Natural killer cell (primary cell): ENCODE measurements at regions not wholly inside any gene's neighbourhood (a gene's known extent, or its start where the extent isn't known, plus 50 kb on each side); places are given as distances from the start of the nearest gene placed in this dataset.

Experiments
- ATAC-seq, 3 donors: fragments of 150-1000 bp in 2 of 3; fragments of 200-7000 bp in 1 of 3; cut with Tn5 transposase; 1 replicate in 1 of 3; 2 replicates in 2 of 3; pipeline ENCODE4 v1.10.0; 2021; ENCODE audit warnings: mild to moderate bottlenecking in 2 of 3, moderate library complexity in 2 of 3
- DNase-seq, 2 donors: peaks; one replicate each; pipeline versions ENCODE4 v3.0.0 to v3.0.0-alpha.2; 2013 to 2021; ENCODE audit warnings: mixed read lengths in 1 of 2
- H3K27ac ChIP-seq: one replicate; pipeline ENCODE4 v1.5.1; 2013; ENCODE audit warnings: mild to moderate bottlenecking, low read length
- H3K27me3 ChIP-seq: one replicate; pipeline ENCODE4 v1.6.1; 2013; ENCODE audit warnings: low read length; ENCODE audit not compliant: control insufficient read depth, insufficient read depth
- H3K36me3 ChIP-seq: one replicate; pipeline ENCODE4 v1.6.1; 2013; ENCODE audit warnings: low read length; ENCODE audit not compliant: control insufficient read depth, insufficient read depth
- H3K4me1 ChIP-seq: one replicate; pipeline ENCODE4 v1.6.1; 2013; ENCODE audit warnings: low read length; ENCODE audit not compliant: control insufficient read depth, insufficient read depth
- H3K4me3 ChIP-seq: one replicate; pipeline ENCODE4 v1.5.1; 2013; ENCODE audit warnings: low read length
- H3K9me3 ChIP-seq: one replicate; pipeline ENCODE4 v1.6.1; 2013; ENCODE audit warnings: low read length; ENCODE audit not compliant: control insufficient read depth, insufficient read depth
- H3K27ac Mint-ChIP-seq, 2 donors: one replicate each; pipeline ENCODE4 v1.8.0; 2022; ENCODE audit warnings: mild to moderate bottlenecking in 2 of 2, mixed read lengths in 2 of 2, moderate library complexity in 1 of 2
- H3K27me3 Mint-ChIP-seq, 2 donors: one replicate each; pipeline ENCODE4 v1.8.0; 2022; ENCODE audit warnings: low read depth in 2 of 2, mixed read lengths in 2 of 2
- H3K36me3 Mint-ChIP-seq: one replicate; pipeline ENCODE4 v1.8.0; 2022; ENCODE audit warnings: mixed read lengths
- H3K4me1 Mint-ChIP-seq, 2 donors: one replicate each; pipeline ENCODE4 v1.8.0; 2022; ENCODE audit warnings: mixed read lengths in 2 of 2
- H3K4me3 Mint-ChIP-seq: one replicate; pipeline ENCODE4 v1.8.0; 2022; ENCODE audit warnings: mild to moderate bottlenecking, moderate library complexity, mixed read lengths
- H3K9me3 Mint-ChIP-seq, 2 donors: one replicate each; pipeline ENCODE4 v1.8.0; 2022; ENCODE audit warnings: mixed read lengths in 2 of 2
- CTCF ChIP-seq: fragments of 200-600 bp; IDR thresholded peaks from one replicate; pipeline ENCODE4 v1.8.0; 2022; ENCODE audit warnings: antibody characterized with exemption
- WGBS: methylation state at CpG from one replicate; pipeline ENCODE4 v1.1.7; 2013; ENCODE audit warnings: missing lambda C conversion rate; ENCODE audit not compliant: insufficient coverage; 5-methylcytosine and 5-hydroxymethylcytosine counted together
- intact Hi-C: fragments of 100-400 bp; cut with micrococcal nuclease; formaldehyde crosslinking; loops from one replicate; pipeline ENCODE4 v1.14.2; 2022

- Mint-ChIP-seq H3K27me3 (no peaks in the 10 kb centered on the region), H3K4me3 (no peak overlapping the region), H3K4me1 (no peaks in the 10 kb centered on the region), H3K27ac (no peak overlapping the region), H3K9me3 (peaks cover 9 to 10% of the 10 kb centered on the region in 2 donors), H3K36me3 (no peaks in the 10 kb centered on the region)
- intact Hi-C loops, result no loop called here
- 69% methylated on average over 1 of the region's 1 CpG for WGBS
- DNase-seq (no peak), ATAC-seq (no peak)
- TF ChIP-seq CTCF, result no peak
- Histone ChIP-seq H3K27me3 (no peaks in the 10 kb centered on the region), H3K9me3 (no peaks in the 10 kb centered on the region), H3K4me1 (no peaks in the 10 kb centered on the region), H3K4me3 (no peak overlapping the region), H3K27ac (no peak overlapping the region), H3K36me3 (no peaks in the 10 kb centered on the region)
Observed at GRCh38 chr10:107546284-107546683, 381.8 kb upstream of the SORCS1 start.

GRCh38 chr10:107545717-107546116 is 381.2 kb upstream of the SORCS1 start:
- Histone ChIP-seq H3K27me3 (no peaks in the 10 kb centered on the region), H3K27ac (no peak overlapping the region), H3K4me1 (no peaks in the 10 kb centered on the region), H3K9me3 (no peaks in the 10 kb centered on the region), H3K4me3 (no peak overlapping the region), H3K36me3 (no peaks in the 10 kb centered on the region)
- TF ChIP-seq CTCF, result no peak
- Mint-ChIP-seq H3K36me3 (no peaks in the 10 kb centered on the region), H3K27ac (no peak overlapping the region), H3K9me3 (peaks cover 7 to 10% of the 10 kb centered on the region in 2 donors), H3K27me3 (no peaks in the 10 kb centered on the region), H3K4me3 (no peak overlapping the region), H3K4me1 (no peaks in the 10 kb centered on the region)
- 95% methylated on average over 18 of the region's 18 CpGs for WGBS
- no peak for ATAC-seq
- DNase-seq, result no peak
- intact Hi-C loops, result no loop called here

GRCh38 chr10:107544706-107545520 is 380.4 kb upstream of the SORCS1 start:
- Mint-ChIP-seq H3K4me1 (no peaks in the 10 kb centered on the region), H3K4me3 (no peak overlapping the region), H3K27me3 (no peaks in the 10 kb centered on the region), H3K9me3 (peaks cover 7 to 10% of the 10 kb centered on the region in 2 donors), H3K27ac (no peak overlapping the region), H3K36me3 (no peaks in the 10 kb centered on the region)
- Histone ChIP-seq H3K27ac (no peak overlapping the region), H3K36me3 (no peaks in the 10 kb centered on the region), H3K27me3 (no peaks in the 10 kb centered on the region), H3K4me1 (no peaks in the 10 kb centered on the region), H3K4me3 (no peak overlapping the region), H3K9me3 (no peaks in the 10 kb centered on the region)
- DNase-seq, result no peak
- WGBS, result 86% methylated on average over 14 of the region's 14 CpGs
- no peak for TF ChIP-seq CTCF
- no peak for ATAC-seq
- intact Hi-C loops, result no loop called here

GRCh38 chr10:107542607-107543006 is 378.1 kb upstream of the SORCS1 start:
- Mint-ChIP-seq H3K27ac (no peak overlapping the region), H3K27me3 (no peaks in the 10 kb centered on the region), H3K4me1 (no peaks in the 10 kb centered on the region), H3K9me3 (peaks cover 3 to 4% of the 10 kb centered on the region in 2 donors), H3K36me3 (no peaks in the 10 kb centered on the region), H3K4me3 (no peak overlapping the region)
- no peak for TF ChIP-seq CTCF
- no peak overlapping the region for H3K4me3 ChIP-seq
- DNase-seq (no peak), ATAC-seq (no peak)
- no peaks in the 10 kb centered on the region for H3K4me1 ChIP-seq
- H3K27ac ChIP-seq, result no peak overlapping the region
- H3K9me3 ChIP-seq, result no peaks in the 10 kb centered on the region
- no peaks in the 10 kb centered on the region for H3K27me3 ChIP-seq
- intact Hi-C loops, result no loop called here
- WGBS, result 73% methylated on average over 5 of the region's 5 CpGs
- no peaks in the 10 kb centered on the region for H3K36me3 ChIP-seq
